ENCODE measurements at regions not wholly inside any gene's neighbourhood (a gene's known extent, or its start where the extent isn't known, plus 50 kb on each side); places are given as distances from the start of the nearest gene placed in this dataset.

GRCh38 chr1:60152891-60153290 is 79.3 kb upstream of the C1orf87 start:
- ChIA-PET CTCF (interaction anchor here (1.2 kb wide), 1 partner anchor 23 kb away, joined by 3 read pairs; no protein-coding TSS in a partner anchor), POLR2A (no interaction called here)
- DNase-seq (ENCODE audit: low read depth), result no peak
- H3K36me3 ChIP-seq (ENCODE audit: control insufficient read depth, insufficient read depth, low read length), result no peaks in the 10 kb centered on the region
- no peak overlapping the region for H3K4me3 ChIP-seq (ENCODE audit: low read depth, low read length)
- no peaks in the 10 kb centered on the region for H3K27me3 ChIP-seq (ENCODE audit: control insufficient read depth, insufficient read depth, low read length)
- no peak for TF ChIP-seq CTCF (IDR thresholded peaks at IDR 0.05; ENCODE audit: insufficient read depth, low read depth, low read length)

GRCh38 chr1:60151311-60151710 is 77.7 kb upstream of the C1orf87 start:
- CTCF ChIA-PET, result no interaction called here
- Histone ChIP-seq H3K36me3 (ENCODE audit: control insufficient read depth, insufficient read depth, low read length) (no peaks in the 10 kb centered on the region), H3K4me3 (ENCODE audit: low read depth, low read length) (no peak overlapping the region), H3K27me3 (ENCODE audit: control insufficient read depth, insufficient read depth, low read length) (no peaks in the 10 kb centered on the region)
- no peak for DNase-seq (ENCODE audit: low read depth)
- no peak for TF ChIP-seq CTCF (IDR thresholded peaks at IDR 0.05; ENCODE audit: insufficient read depth, low read depth, low read length)
- POLR2A ChIA-PET, result no interaction called here

GRCh38 chr1:60149251-60149650 is 75.7 kb upstream of the C1orf87 start:
- Histone ChIP-seq H3K4me3 (ENCODE audit: low read depth, low read length) (no peak overlapping the region), H3K36me3 (ENCODE audit: control insufficient read depth, insufficient read depth, low read length) (no peaks in the 10 kb centered on the region), H3K27me3 (ENCODE audit: control insufficient read depth, insufficient read depth, low read length) (no peaks in the 10 kb centered on the region)
- no peak for TF ChIP-seq CTCF (IDR thresholded peaks at IDR 0.05; ENCODE audit: insufficient read depth, low read depth, low read length)
- DNase-seq (ENCODE audit: low read depth), result no peak
- POLR2A ChIA-PET, result no interaction called here
- CTCF ChIA-PET, result no interaction called here

GRCh38 chr1:60146884-60147283 is 73.3 kb upstream of the C1orf87 start:
- Histone ChIP-seq H3K36me3 (ENCODE audit: control insufficient read depth, insufficient read depth, low read length) (no peaks in the 10 kb centered on the region), H3K27me3 (ENCODE audit: control insufficient read depth, insufficient read depth, low read length) (no peaks in the 10 kb centered on the region), H3K4me3 (ENCODE audit: low read depth, low read length) (no peak overlapping the region)
- ChIA-PET CTCF (no interaction called here), POLR2A (no interaction called here)
- DNase-seq (ENCODE audit: low read depth), result no peak
- no peak for TF ChIP-seq CTCF (IDR thresholded peaks at IDR 0.05; ENCODE audit: insufficient read depth, low read depth, low read length)

GRCh38 chr1:60145771-60146170 is 72.2 kb upstream of the C1orf87 start:
- Histone ChIP-seq H3K4me3 (ENCODE audit: low read depth, low read length) (no peak overlapping the region), H3K27me3 (ENCODE audit: control insufficient read depth, insufficient read depth, low read length) (no peaks in the 10 kb centered on the region), H3K36me3 (ENCODE audit: control insufficient read depth, insufficient read depth, low read length) (no peaks in the 10 kb centered on the region)
- no peak for DNase-seq (ENCODE audit: low read depth)
- ChIA-PET POLR2A (no interaction called here), CTCF (interaction anchor here (1.1 to 2.1 kb wide), 2 partner anchors 11 to 13 kb away, joined by 3 to 8 read pairs; no protein-coding TSS in a partner anchor)
- no peak for TF ChIP-seq CTCF (IDR thresholded peaks at IDR 0.05; ENCODE audit: insufficient read depth, low read depth, low read length)
